IMR-90 (cell line): ENCODE measurements at regions not wholly inside any gene's neighbourhood (a gene's known extent, or its start where the extent isn't known, plus 50 kb on each side); places are given as distances from the start of the nearest gene placed in this dataset.

Experiments
- ATAC-seq: fragments of 200-7000 bp; cut with Tn5 transposase; 2 replicates; pipeline ENCODE4 v1.9.1; 2020; ENCODE audit warnings: low read depth, mild to moderate bottlenecking, moderate library complexity
- BruUV-seq: library from RNA; stranded (reverse); fragments of 400-500 nt; replicated peaks from 2 replicates; lab custom pipeline; 2021; lab: Mats Ljungman, UMichigan
- CTCF ChIA-PET: fragments of 300-600 bp; formaldehyde crosslinking; extraction: SDS; loops from one replicate; lab custom pipeline; 2021; ENCODE audit warnings: antibody characterized with exemption; lab: Yijun Ruan, JAX
- POLR2A ChIA-PET: fragments of 300-600 bp; sonication (Branson Sonifier 250); formaldehyde crosslinking; loops from one replicate; lab custom pipeline; 2022; ENCODE audit warnings: antibody characterized with exemption; ENCODE audit not compliant: unreplicated experiment; lab: Charles Lee
- DNase-seq: peaks from one replicate; pipeline ENCODE4 v3.0.0; 2013
- H2AFZ ChIP-seq: replicated peaks from 2 replicates; pipeline ENCODE3; 2013; ENCODE audit warnings: low read length, mild to moderate bottlenecking; ENCODE audit not compliant: poor library complexity
- H2AK5ac ChIP-seq: 2 replicates; pipeline ENCODE4 v1.6.1; 2013; ENCODE audit warnings: low read depth, low read length, inconsistent platforms
- H2AK9ac ChIP-seq: replicated peaks from 2 replicates; pipeline ENCODE3; 2013; ENCODE audit warnings: mild to moderate bottlenecking, low read depth, low read length, moderate library complexity; ENCODE audit not compliant: poor library complexity
- H2BK120ac ChIP-seq: 2 replicates; pipeline ENCODE4 v1.6.1; 2013; ENCODE audit warnings: low read depth, low read length, inconsistent platforms
- H2BK15ac ChIP-seq: 3 replicates; pipeline ENCODE4 v1.6.1; 2013; ENCODE audit warnings: low read depth, low read length, inconsistent platforms
- H2BK20ac ChIP-seq: 2 replicates; pipeline ENCODE4 v1.6.1; 2013; ENCODE audit warnings: low read depth, mild to moderate bottlenecking, inconsistent platforms, low read length, moderate library complexity
- H2BK5ac ChIP-seq: 2 replicates; pipeline ENCODE4 v1.6.1; 2013; ENCODE audit warnings: mild to moderate bottlenecking, low read depth, low read length, inconsistent platforms; ENCODE audit not compliant: poor library complexity, severe bottlenecking
- H3K14ac ChIP-seq: replicated peaks from 2 replicates; pipeline ENCODE4 v1.6.1; 2013; ENCODE audit warnings: low read depth, low read length, inconsistent platforms
- H3K18ac ChIP-seq: 2 replicates; pipeline ENCODE4 v1.6.1; 2013; ENCODE audit warnings: low read depth, low read length, control low read depth
- H3K23ac ChIP-seq: 2 replicates; pipeline ENCODE4 v1.6.1; 2013; ENCODE audit warnings: low read depth, low read length, inconsistent platforms
- H3K27ac ChIP-seq: 2 replicates; pipeline ENCODE4 v1.5.1; 2013; ENCODE audit warnings: mild to moderate bottlenecking, control low read depth, low read length; ENCODE audit not compliant: insufficient read depth
- H3K27me3 ChIP-seq: 2 replicates; pipeline ENCODE4 v1.6.1; 2013; ENCODE audit warnings: low read length; ENCODE audit not compliant: control insufficient read depth, insufficient read depth
- H3K36me3 ChIP-seq: 2 replicates; pipeline ENCODE4 v1.6.1; 2013; ENCODE audit warnings: low read length, mixed read lengths; ENCODE audit not compliant: control insufficient read depth, insufficient read depth
- H3K4ac ChIP-seq: 2 replicates; pipeline ENCODE4 v1.6.1; 2013; ENCODE audit warnings: low read depth, low read length, inconsistent platforms
- H3K4me1 ChIP-seq: 2 replicates; pipeline ENCODE4 v1.6.1; 2013; ENCODE audit warnings: low read length, mixed read lengths; ENCODE audit not compliant: control insufficient read depth, insufficient read depth
- H3K4me2 ChIP-seq: 2 replicates; pipeline ENCODE4 v1.6.1; 2013; ENCODE audit warnings: low read depth, mild to moderate bottlenecking, control low read depth, low read length, moderate library complexity
- H3K4me3 ChIP-seq: 2 replicates; pipeline ENCODE4 v1.5.1; 2013; ENCODE audit warnings: low read depth, mild to moderate bottlenecking, control low read depth, low read length, moderate library complexity; ENCODE audit not compliant: insufficient read depth
- H3K56ac ChIP-seq: 2 replicates; pipeline ENCODE4 v1.6.1; 2013; ENCODE audit warnings: low read length, inconsistent platforms; ENCODE audit not compliant: insufficient read depth; ENCODE audit errors: extremely low read depth
- H3K79me1 ChIP-seq, 2 experiments: 2 replicates each; pipeline ENCODE4 v1.6.1; 2013; ENCODE audit warnings: low read length in 2 of 2, inconsistent platforms in 1 of 2, low read depth in 1 of 2
- H3K9ac ChIP-seq: 2 replicates; pipeline ENCODE4 v1.6.1; 2013; ENCODE audit warnings: low read depth, low read length, control low read depth
- H3K9me1 ChIP-seq: 2 replicates; pipeline ENCODE4 v1.6.1; 2013; ENCODE audit warnings: low read length, inconsistent platforms; ENCODE audit not compliant: insufficient read depth
- H3K9me3 ChIP-seq: 2 replicates; pipeline ENCODE4 v1.6.1; 2013; ENCODE audit warnings: low read length; ENCODE audit not compliant: control insufficient read depth, insufficient read depth
- H4K20me1 ChIP-seq: 2 replicates; pipeline ENCODE4 v1.6.1; 2013; ENCODE audit warnings: low read length, inconsistent platforms; ENCODE audit not compliant: insufficient read depth
- H4K5ac ChIP-seq: 2 replicates; pipeline ENCODE4 v1.6.1; 2013; ENCODE audit warnings: mild to moderate bottlenecking, low read depth, low read length, control low read depth
- H4K8ac ChIP-seq, 2 experiments: 2 replicates each; pipeline ENCODE4 v1.6.1; 2013; ENCODE audit warnings: low read depth in 2 of 2, low read length in 2 of 2, control low read depth in 1 of 2, inconsistent platforms in 1 of 2
- H4K91ac ChIP-seq: 2 replicates; pipeline ENCODE4 v1.6.1; 2013; ENCODE audit warnings: low read depth, low read length, inconsistent platforms; ENCODE audit not compliant: insufficient read depth
- MAZ ChIP-seq: IDR thresholded peaks from 2 replicates; pipeline ENCODE4 v1.6.1; 2012; ENCODE audit warnings: low read depth, mild to moderate bottlenecking, low read length, improper control_type of control experiment, moderate library complexity, borderline replicate concordance
- WGBS, 2 experiments: methylation state at CpG; one replicate each; pipeline versions ENCODE4 v1.1.5 to v1.1.7; 2013; ENCODE audit warnings: missing lambda C conversion rate in 2 of 2; ENCODE audit not compliant: insufficient read length in 1 of 2; ENCODE audit errors: extremely low coverage in 2 of 2; 5-methylcytosine and 5-hydroxymethylcytosine counted together
- dilution Hi-C: fragments of 300-500 bp; cut with HindIII; formaldehyde crosslinking; loops from one replicate; pipeline ENCODE4 v1.14.3; 2018; ENCODE audit warnings: low sequenced_read_pairs; ENCODE audit not compliant: unreplicated experiment
- in situ Hi-C: fragments of 300-500 bp; cut with MboI; formaldehyde crosslinking; loops from 3 replicates; pipeline ENCODE4 v1.14.3; 2019; ENCODE audit warnings: low sequenced_read_pairs, inconsistent platforms, mixed read lengths
- intact Hi-C: fragments of 100-400 bp; cut with micrococcal nuclease; formaldehyde crosslinking; loops from 2 replicates; pipeline ENCODE4 v1.10.0; 2022
- TF ChIP-seq, protein P1 (sequence below): fragments of 150-350 bp; IDR thresholded peaks from 2 replicates; pipeline ENCODE4 v1.6.1; 2016; ENCODE audit warnings: low read depth, mild to moderate bottlenecking, low read length, moderate library complexity, borderline replicate concordance

DNA sequence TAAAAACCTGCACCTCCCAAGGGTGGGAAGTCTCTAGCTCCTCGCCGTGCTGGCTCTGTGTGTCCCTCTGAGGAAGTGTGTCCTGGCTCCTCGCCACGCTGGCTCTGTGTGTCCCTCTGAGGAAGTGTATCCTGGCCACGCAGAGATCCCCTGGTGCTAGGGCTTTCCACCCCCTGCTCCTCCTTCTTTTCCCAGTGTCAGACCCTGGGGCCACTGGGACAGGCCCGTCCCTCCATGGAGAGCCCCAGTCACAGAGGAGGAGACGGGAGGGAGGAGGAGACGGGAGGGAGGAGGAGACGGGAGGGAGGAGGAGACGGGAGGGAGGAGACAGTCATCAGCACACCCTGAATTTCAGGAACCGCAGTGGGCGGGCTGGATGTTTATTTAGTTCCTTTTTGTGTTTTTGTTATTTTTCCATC lies 53.8 kb upstream of the HGFAC start:
- H3K4ac ChIP-seq, result peak overlapping the region; percentile 57
- peak overlapping the region; percentile 16; the same call in 1 of the 2 replicates for H3K18ac ChIP-seq
- H4K5ac ChIP-seq, result peak overlapping the region; percentile 78
- H3K79me1 ChIP-seq, result peaks cover 0 to 25% of the 10 kb centered on the region in 2 experiments; a peak in 3 of 4 replicates
- no peak overlapping the region for H3K56ac ChIP-seq
- peak overlapping the region; percentile 26; the same call in 2 of the 3 replicates for H2BK15ac ChIP-seq
- H3K4me3 ChIP-seq, result peak overlapping the region; percentile 8; the same call in 1 of the 2 replicates
- peak overlapping the region; percentile 35 to 79; a peak in 3 of 4 replicates for H4K8ac ChIP-seq
- H3K27me3 ChIP-seq, result no peaks in the 10 kb centered on the region
- H2BK20ac ChIP-seq, result no peak overlapping the region
- H4K91ac ChIP-seq, result peak overlapping the region; percentile 38
- H2AK5ac ChIP-seq, result peak overlapping the region; percentile 65; the same call in 1 of the 2 replicates
- intact Hi-C loops (no loop called here), dilution Hi-C loops (no loop called here), in situ Hi-C loops (no loop called here)
- H3K36me3 ChIP-seq, result no peaks in the 10 kb centered on the region
- no peaks in the 10 kb centered on the region; the same call in 1 of the 2 replicates for H3K9me1 ChIP-seq
- H3K27ac ChIP-seq, result peak overlapping the region; percentile 46
- peak overlapping the region; percentile 31; the same call in 1 of the 2 replicates for H2BK120ac ChIP-seq
- 0 out of 2 replicates have a peak overlapping the region, but pooled peaks have one; percentile 65 for H3K23ac ChIP-seq
- peak overlapping the region; percentile 40; the same call in 1 of the 2 replicates for H3K9ac ChIP-seq
- peak; percentile 58; the same call in 1 of the 2 replicates for TF ChIP-seq MAZ
- TF ChIP-seq, protein P1, sequence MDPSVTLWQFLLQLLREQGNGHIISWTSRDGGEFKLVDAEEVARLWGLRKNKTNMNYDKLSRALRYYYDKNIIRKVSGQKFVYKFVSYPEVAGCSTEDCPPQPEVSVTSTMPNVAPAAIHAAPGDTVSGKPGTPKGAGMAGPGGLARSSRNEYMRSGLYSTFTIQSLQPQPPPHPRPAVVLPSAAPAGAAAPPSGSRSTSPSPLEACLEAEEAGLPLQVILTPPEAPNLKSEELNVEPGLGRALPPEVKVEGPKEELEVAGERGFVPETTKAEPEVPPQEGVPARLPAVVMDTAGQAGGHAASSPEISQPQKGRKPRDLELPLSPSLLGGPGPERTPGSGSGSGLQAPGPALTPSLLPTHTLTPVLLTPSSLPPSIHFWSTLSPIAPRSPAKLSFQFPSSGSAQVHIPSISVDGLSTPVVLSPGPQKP, result no peak
- no TSS peak for BruUV-seq
- ATAC-seq (peak; percentile 86), DNase-seq (peak; percentile 23)
- CTCF ChIA-PET, result interaction anchor here (0.6 kb wide), 1 partner anchor 12 kb away, joined by 3 read pairs; no protein-coding TSS in a partner anchor
- WGBS, 2 experiments, result 22% methylated on average over 6 of the region's 12 CpGs; no CpG with 5 or more reads in 1 of the 2 experiments
- H2AFZ ChIP-seq, result peak overlapping the region; percentile 88
- POLR2A ChIA-PET, result no interaction called here
- no peaks in the 10 kb centered on the region for H3K9me3 ChIP-seq
- peaks cover 19% of the 10 kb centered on the region for H3K4me1 ChIP-seq
- peak overlapping the region; percentile 22 for H2BK5ac ChIP-seq
- H4K20me1 ChIP-seq, result peaks cover 6% of the 10 kb centered on the region; the same call in 1 of the 2 replicates
- H3K4me2 ChIP-seq, result peak overlapping the region; percentile 93
- H3K14ac ChIP-seq, result peak overlapping the region; percentile 62
- no peak overlapping the region for H2AK9ac ChIP-seq
